Left cardiac atrium (tissue), 4 donors: ENCODE measurements at regions not wholly inside any gene's neighbourhood (a gene's known extent, or its start where the extent isn't known, plus 50 kb on each side); places are given as distances from the start of the nearest gene placed in this dataset.

ENCODE experiments used
- ATAC-seq, 2 donors: fragments of 200-7000 bp; cut with Tn5 transposase; one replicate each; pipeline ENCODE4 v1.9.1; 2020; ENCODE audit warnings: mild to moderate bottlenecking in 2 of 2, moderate library complexity in 2 of 2
- DNase-seq: peaks from one replicate; pipeline ENCODE4 v3.0.0-alpha.2; 2020
- intact Hi-C, 2 donors: fragments of 100-400 bp; cut with DNase I; formaldehyde crosslinking; loops; one replicate each; pipeline versions ENCODE4 v1.14.1 to v1.15.1; 2022 to 2023
- donor health status: DM: no; HTN: yes; CAD: no.
- donor health status: DM: no; HTN: yes; CAD: no; lungs with severe emphysema.
- donor health status: DM: yes; HTN: yes; CAD: no.
- donor health status: Dilated cardiomyopathy.

GRCh38 chrX:40152173-40152711 is 54.5 kb upstream of the BCOR start:
- ATAC-seq (peak; percentile 18 to 28), DNase-seq (no peak)
- intact Hi-C loops, result loop anchor here (5.0 to 10.0 kb wide), 2 partner anchors 45 to 417 kb away; no protein-coding TSS in a partner anchor

GRCh38 chrX:40151211-40152172 is 53.7 kb upstream of the BCOR start:
- intact Hi-C loops, result loop anchor here (5.0 to 10.0 kb wide), 2 partner anchors 44 to 417 kb away; no protein-coding TSS in a partner anchor
- no peak for DNase-seq
- no peak for ATAC-seq

- no peak for ATAC-seq
- intact Hi-C loops, result loop anchor here (5.0 to 10.0 kb wide), 2 partner anchors 43 to 416 kb away; no protein-coding TSS in a partner anchor
- DNase-seq, result no peak
Observed at GRCh38 chrX:40150503-40150902, 52.7 kb upstream of the BCOR start.

- ATAC-seq (no peak), DNase-seq (no peak)
- intact Hi-C loops, result loop anchor here (5.0 to 10.0 kb wide), 2 partner anchors 42 to 415 kb away; no protein-coding TSS in a partner anchor
Observed at GRCh38 chrX:40149286-40150175, 51.8 kb upstream of the BCOR start.

GRCh38 chrX:40148385-40149285 is 50.9 kb upstream of the BCOR start:
- DNase-seq, result no peak
- ATAC-seq, result no peak
- intact Hi-C loops, result no loop called here

- intact Hi-C loops, result no loop called here
- DNase-seq (no peak), ATAC-seq (no peak)
Observed at GRCh38 chrX:40147971-40148370, 50.2 kb upstream of the BCOR start.
